ENCODE measurements at regions not wholly inside any gene's neighbourhood (a gene's known extent, or its start where the extent isn't known, plus 50 kb on each side); places are given as distances from the start of the nearest gene placed in this dataset.

DNA sequence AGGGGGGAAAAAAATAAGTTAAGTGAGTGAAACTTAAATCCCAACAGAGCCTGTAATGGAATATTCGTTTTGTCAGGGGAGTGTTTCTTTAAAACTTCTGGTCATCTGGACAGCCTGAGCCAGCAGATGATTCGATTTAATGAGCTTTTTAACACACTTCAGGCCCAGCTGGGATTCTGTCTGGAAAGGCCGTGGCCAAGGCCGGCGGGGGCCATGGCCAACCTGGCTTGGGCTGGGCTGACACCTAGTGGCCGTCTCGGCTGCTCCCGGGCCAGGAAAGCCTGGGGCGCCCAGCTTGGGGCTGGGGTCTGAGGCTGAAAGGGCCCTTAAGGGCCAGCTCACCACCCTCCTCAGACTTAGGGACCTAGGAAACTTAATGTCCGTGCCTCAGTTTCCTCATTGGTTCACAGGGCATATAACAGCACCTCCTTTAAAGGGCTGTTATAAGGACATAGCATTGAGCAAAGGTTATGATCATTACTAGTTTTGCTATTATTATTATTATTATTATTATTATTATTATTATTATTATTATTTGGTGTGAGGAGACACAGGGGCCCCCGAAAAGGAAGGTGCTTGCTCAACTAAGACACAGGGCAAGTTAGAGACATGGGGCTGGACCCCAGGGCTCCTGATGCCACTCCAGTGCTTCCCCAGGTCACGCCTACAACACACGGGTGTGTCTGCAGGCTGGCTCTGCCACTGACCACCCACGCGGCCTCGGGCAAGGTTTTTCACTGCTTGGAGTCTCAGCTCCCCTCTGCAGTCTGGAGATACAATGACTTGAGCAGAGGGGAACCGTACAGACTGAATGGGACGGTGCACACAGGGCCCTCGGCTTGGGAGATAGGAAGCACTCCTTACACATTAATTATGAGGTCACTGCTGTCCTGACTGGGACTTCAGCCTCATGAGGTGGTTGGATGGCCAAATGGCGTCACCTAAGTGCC lies 84.0 kb downstream of the SYNE3 start:
- TF ChIP-seq POLR2AphosphoS2 (IDR thresholded peaks at IDR 0.05; ENCODE audit: low read depth, low read length) = no peak
- TF ChIP-seq, protein P1, sequence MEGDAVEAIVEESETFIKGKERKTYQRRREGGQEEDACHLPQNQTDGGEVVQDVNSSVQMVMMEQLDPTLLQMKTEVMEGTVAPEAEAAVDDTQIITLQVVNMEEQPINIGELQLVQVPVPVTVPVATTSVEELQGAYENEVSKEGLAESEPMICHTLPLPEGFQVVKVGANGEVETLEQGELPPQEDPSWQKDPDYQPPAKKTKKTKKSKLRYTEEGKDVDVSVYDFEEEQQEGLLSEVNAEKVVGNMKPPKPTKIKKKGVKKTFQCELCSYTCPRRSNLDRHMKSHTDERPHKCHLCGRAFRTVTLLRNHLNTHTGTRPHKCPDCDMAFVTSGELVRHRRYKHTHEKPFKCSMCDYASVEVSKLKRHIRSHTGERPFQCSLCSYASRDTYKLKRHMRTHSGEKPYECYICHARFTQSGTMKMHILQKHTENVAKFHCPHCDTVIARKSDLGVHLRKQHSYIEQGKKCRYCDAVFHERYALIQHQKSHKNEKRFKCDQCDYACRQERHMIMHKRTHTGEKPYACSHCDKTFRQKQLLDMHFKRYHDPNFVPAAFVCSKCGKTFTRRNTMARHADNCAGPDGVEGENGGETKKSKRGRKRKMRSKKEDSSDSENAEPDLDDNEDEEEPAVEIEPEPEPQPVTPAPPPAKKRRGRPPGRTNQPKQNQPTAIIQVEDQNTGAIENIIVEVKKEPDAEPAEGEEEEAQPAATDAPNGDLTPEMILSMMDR (IDR thresholded peaks at IDR 0.05 in 2 of 3, conservative IDR thresholded peaks at IDR 0.05 in 1 of 3; ENCODE audit: control insufficient read depth in 2 of 3, extremely low read depth in 1 of 3, insufficient read depth in 1 of 3, low read depth in 3 of 3, low read length in 3 of 3) = peak in 2 of 3 experiments; percentile 46 to 51; a peak in 5 of 6 replicates
- peak; percentile 50 for TF ChIP-seq RAD21 (IDR thresholded peaks at IDR 0.05; ENCODE audit: insufficient read depth, low read depth, low read length)

More for the DNA sequence above, 84.0 kb downstream of the SYNE3 start:
- Histone ChIP-seq H3K4me2 (ENCODE audit: control insufficient read depth, insufficient read depth) (no peak overlapping the region), H3K9me3 (replicated peaks; ENCODE audit: control insufficient read depth, insufficient read depth, low read length) (no peaks in the 10 kb centered on the region; the same call in 2 of the 3 replicates), H3K27ac (ENCODE audit: control insufficient read depth, insufficient read depth) (no peak overlapping the region), H3K4me1 (ENCODE audit: control insufficient read depth, insufficient read depth, low read length) (no peaks in the 10 kb centered on the region), H3K79me2 (ENCODE audit: control insufficient read depth, insufficient read depth, low read length) (no peaks in the 10 kb centered on the region), H3K4me3 (no peak overlapping the region), H4K20me1 (ENCODE audit: control insufficient read depth, insufficient read depth) (no peaks in the 10 kb centered on the region), H2AFZ (ENCODE audit: control insufficient read depth, low read depth, low read length) (no peak overlapping the region), H3K9ac (ENCODE audit: control insufficient read depth, insufficient read depth, low read length) (no peak overlapping the region), H3K36me3 (ENCODE audit: control insufficient read depth in 2 of 2, insufficient read depth in 2 of 2, low read length in 1 of 2) (peaks cover 18 to 38% of the 10 kb centered on the region in 2 experiments), H3K27me3 (replicated peaks in 1 of 2; ENCODE audit: control insufficient read depth in 2 of 2, insufficient read depth in 2 of 2, low read length in 1 of 2) (no peaks in the 10 kb centered on the region)
- intact Hi-C loops (cut with micrococcal nuclease; ENCODE audit: unreplicated experiment) = no loop called here
- in situ Hi-C loops (cut with MboI) = no loop called here
- ChIA-PET POLR2A (no interaction called here), SMC1A (ENCODE audit: uncharacterized antibody, unreplicated experiment) (no interaction called here), RAD21 (ENCODE audit: unreplicated experiment) (no interaction called here), CTCF (interaction anchor here (0.7 to 22.2 kb wide), 4 partner anchors 10 to 89 kb away, joined by 3 to 525 read pairs (median 6); partner anchors contain the start of gene SYNE3)
- no peak for FAIRE-seq
- BruUV-seq (replicated peaks) = no TSS peak
- DNase-seq (ENCODE audit: low read depth, low spot score) = no peak
- ATAC-seq = peak; percentile 60
- 96% methylated on average over 20 of the region's 20 CpGs for WGBS (ENCODE audit: insufficient coverage, insufficient replicate concordance, low lambda C conversion rate, missing lambda C conversion rate)

Data from GM12878 (cell line).